ENCODE measurements at regions not wholly inside any gene's neighbourhood (a gene's known extent, or its start where the extent isn't known, plus 50 kb on each side); places are given as distances from the start of the nearest gene placed in this dataset.
"Not testable (repeated sequence)": the region's sequence is repeated elsewhere in the genome, so short reads cannot be mapped to it uniquely, and the experiment has no call there.

DNA sequence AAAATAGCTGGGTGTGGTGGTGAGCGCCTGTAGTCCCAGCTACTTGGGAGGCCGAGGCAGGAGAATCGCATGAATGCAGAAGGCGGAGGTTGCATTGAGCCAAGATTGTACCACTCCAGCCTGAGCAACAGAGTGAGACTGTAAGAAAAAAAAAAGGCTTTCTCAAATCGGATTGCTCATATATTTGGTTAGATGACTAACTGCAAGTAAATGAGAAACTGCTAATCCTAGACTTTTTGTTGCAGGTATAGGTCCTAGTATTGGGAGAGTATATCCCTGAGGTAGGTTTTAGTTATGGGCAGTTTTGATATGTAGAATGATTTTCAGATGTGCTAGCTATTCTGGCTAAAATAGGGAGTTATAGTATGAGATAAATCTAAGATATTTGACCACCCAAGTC lies 944.8 kb downstream of the DNAH5 start:
- DNase-seq: no peak

DNA sequence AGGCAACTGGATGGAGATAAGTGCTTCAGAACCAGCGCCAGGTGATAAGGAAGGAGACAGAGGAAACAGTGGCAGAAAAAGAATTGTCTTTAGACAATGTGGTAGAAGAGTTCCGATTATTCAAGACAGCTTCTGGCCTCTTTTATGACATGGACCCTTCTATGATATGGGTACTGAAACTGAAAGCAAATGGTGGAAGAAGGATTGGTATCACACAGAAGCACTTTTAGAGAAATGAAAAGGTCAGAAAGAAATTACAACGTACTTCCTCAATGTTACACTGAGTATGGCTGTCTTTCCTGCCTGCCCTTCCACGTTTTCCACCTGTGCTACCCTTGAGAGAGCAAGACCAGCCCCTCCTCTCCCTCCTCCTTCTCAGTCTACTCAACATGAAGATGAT lies 959.3 kb downstream of the DNAH5 start:
- DNase-seq: no peak

DNA sequence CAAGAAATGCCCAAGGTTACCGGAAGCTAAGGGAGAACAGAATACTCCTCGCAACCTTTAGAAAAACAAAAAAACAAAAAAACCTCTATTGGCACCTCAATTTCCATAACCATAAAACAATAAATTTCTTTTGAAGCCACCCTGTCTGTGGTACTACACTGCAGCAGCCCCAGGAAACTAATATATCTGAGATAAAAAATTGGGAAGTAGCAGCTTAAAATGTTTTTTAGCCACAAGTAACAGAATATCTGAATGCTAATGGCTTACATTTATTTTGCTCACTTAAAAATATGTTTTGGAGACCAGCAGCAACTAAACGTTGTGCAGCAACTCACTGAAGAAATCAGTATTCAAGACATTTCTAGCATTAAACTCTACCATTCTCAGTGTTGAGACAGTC lies 969.6 kb downstream of the DNAH5 start:
- no peak for DNase-seq

DNA sequence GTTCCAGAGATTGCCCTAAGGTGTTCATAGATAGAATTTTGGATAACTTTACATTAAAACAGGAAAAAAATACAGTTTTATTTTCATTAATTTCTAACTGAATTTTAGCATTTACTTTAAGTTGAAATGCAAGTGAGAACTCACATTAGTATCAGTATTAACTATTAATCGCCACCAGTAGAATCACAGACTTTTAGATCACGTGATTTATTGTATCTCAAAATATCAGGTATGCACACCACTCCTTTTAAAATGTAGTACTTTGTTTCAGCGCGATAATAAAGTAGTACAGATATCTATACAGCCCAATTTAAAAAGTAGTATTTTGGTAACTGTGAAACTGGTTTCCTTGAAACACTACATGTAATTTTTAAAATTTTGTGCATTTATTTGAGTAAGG lies 978.7 kb downstream of the DNAH5 start:
- no peak for DNase-seq

DNA sequence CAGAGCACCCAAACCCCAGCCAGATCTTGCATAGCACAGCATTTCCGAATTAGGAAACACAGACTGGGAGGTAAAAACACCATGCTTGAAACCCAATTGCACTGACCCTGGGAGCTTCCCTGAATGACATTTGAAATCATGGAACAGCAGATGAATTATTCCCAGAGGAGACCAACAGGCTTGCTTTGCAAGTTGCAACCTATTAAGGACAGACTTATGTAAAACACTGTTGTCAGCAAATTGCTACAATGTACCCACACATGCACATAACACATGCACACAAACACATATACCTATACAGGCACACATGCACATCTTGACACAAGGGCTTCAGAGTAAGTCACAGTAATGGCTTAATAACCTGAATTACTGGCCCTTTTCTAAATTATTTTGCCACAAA lies 984.8 kb downstream of the DNAH5 start:
- DNase-seq: no peak

DNA sequence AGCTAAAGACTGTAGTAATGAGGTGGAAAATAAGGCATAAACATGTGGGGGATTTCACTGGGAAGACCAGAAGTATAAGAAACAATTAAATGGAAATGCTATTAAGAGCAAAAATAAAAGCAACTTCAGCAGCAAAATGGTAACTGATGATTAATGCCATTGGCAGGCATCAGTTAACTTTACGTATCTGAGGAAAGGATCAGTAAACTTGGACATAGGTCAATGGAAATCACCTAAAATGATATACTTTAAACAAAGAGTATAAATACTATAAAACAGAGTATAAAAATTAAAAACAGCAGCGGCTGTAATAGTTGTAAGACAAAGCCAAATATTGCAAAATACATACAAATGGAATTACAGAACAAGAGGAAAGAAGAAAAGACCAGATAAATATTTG lies 992.1 kb downstream of the DNAH5 start:
- no peak for DNase-seq

DNA sequence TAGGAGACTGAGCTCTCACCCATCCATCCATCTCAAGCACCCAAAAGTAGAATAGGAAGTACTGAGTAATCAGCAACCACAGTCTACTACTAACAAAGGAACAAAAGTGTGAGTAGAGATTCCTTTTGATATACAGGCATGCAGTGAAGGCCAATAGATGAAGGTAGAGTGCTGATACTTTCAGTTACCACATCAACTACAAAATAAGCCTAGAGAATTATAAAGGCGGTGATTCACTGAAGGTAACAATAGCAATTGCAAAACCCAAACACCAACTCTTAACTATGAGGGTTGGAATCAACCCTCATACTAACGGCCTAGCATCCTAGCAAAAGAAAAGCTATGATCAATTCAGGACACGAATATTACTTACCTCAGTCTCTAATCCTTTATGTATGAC lies 992.6 kb downstream of the DNAH5 start:
- DNase-seq: no peak

DNA sequence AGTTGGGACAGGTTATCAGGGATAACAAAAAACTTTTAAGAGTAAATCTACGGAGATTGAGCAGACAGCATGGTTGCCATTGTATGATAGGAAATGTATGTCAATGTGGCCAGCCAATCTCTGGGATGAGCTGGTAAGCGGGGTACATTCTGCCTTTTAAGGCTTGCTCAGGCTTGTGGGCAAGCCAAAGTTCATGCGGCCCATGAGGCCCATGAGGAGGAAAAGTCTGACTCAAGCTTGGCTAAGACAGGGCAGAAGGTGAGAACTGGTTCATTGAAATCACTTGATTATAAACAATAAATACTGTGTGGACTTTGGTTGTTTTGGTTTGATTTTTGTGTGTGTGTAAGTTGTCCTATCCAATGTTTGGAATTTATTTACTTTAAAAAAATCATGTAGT lies 997.1 kb downstream of the DNAH5 start:
- DNase-seq: no peak

DNA sequence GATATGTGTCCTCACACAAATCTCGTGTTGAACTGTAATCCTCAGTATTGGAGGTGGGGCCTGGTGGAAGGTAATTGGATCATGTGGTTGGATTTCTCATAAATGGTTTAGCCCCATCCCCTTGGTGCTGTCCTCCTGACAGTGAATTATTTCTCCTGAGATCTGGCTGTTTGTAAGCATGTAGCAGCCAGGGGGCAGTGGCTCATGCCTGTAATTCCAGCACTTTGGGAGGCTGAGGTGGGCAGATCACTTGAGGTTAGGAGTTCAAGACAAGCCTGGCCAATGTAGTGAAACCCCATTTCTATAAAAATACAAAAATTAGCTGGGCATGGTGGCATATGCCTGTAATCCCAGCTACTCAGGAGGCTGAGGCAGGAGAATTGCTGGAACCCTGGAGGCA lies 999.0 kb downstream of the DNAH5 start:
- not testable (repeated sequence) for DNase-seq

DNA sequence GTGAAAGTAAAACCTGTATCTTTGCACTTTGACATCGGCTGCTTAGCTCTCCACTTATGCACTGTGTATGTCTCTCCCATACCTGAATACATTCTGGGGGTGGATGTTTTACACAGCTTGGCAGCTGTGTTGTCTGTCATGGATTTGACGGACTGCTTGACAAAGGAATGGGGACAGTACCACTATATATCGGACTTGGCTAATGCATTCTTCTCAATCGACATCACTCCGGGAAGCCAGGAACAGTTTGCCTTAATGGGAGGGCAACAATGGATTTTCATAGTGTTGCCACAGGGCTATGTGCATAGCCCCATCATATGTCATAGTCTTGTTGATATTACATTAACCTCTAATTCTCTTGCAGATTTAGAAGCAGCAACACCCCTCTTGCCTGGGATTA lies 1008.3 kb downstream of the DNAH5 start:
- no peak for DNase-seq

DNA sequence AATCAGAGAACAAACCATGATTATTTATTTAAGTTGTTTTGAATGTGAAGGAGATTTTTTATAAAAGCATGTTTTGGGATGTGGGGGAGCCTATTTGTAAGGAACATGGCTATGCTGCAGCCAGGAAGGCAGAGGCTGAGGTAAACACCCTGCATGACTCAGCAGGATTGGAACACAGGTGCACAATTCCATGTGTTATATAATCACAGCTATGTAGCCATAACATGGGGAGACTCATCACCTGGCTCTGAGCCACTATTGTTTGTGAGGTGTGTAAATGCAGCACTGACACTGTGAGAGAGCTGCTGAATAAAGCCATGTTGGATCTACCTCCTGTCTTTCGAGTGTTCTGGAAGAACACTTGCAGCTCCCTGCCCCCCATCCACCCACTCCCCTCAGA lies 1009.8 kb downstream of the DNAH5 start:
- no peak for DNase-seq

DNA sequence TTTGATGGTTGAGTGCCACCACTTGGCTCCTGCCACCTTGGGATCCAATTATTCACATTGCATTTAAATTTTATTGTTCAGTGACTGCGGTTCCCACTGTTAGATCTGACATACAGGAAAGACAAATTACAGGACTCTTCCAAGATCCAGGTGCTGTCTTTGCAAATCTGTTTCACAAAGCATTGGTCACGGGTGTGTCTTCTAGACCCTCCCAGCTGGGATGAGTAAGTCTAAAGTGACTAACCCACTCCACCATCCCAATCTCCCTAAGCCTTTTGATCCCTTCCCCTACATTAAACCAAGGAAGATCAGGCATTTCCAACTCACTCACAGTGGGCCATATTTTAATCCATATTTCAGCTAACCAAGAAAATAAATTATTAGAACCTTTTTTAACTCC lies 1016.3 kb upstream of the CTNND2 start:
- DNase-seq: no peak

DNA sequence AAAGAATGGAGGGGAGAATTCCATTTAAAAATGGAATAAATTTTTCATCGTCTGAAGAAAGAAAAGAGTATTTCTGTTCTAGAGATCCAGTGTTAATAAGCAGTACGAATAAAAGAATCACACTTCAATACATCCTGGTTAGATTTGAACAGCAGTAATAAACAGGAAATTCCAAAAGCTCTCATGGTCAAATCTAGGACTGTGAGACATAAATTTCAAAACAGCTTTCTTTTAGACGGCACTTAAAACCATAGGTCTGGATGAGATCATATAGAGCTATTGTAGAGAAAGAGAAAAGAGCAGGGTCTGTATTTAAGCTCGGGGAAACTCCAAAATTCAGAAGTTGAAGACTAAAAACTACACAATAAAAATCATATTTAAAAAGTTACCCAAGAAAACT lies 1006.9 kb upstream of the CTNND2 start:
- DNase-seq: no peak

DNA sequence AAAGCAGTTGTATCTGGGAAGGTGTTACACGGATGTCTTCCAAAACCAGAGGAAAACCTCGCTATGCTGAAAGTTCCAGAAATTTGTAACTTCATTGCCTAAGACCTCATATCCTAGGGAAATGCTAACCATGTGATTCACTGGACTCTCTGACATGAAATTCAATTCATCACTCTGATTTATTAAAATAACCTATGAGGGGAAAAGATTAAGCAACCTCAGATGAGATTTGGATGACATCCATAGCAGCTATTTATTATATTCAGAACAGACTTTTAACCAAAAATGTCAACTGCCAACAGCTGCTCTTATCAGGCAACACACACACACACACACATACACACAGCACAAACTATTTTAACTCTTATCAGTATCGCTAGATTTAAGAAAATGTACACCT lies 1006.4 kb upstream of the CTNND2 start:
- no peak for DNase-seq

DNA sequence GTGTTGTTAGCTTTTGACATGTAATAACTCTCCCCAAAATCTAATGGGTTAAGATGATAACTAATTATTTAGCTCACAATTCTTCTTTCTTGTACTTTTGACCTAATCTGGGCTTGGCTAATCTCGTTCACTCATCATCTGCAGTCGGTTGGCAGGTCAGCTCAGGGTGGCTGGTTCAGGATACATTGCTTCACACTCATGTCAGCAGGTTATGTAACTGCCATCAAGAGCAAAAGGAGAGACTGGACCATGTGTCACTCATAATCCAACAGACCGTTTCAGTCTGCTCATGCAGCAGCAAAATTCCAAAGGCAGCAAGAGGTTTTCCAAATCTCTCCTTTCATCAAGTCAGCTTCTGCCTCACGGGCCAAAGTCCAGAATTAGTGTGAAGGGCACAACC lies 998.4 kb upstream of the CTNND2 start:
- DNase-seq: no peak

DNA sequence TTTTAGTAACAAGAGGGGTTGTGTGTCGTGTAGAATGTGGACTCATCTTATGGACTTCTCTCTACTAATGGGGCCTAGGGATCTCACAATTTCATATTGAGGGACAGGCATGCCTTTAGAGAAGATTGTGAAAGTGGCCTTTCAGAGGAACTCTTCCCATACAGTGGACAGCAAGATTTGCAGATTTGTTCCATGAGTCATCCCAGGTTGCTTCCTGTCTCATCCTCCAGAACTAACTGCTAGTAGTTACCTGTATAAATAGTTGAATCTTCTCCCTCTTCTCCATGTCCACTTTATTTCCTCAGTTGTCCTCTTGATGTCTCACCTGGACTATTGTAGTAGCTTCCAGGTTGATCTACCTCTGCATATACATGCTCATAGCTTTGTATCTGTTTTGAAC lies 997.5 kb upstream of the CTNND2 start:
- DNase-seq: no peak

DNA sequence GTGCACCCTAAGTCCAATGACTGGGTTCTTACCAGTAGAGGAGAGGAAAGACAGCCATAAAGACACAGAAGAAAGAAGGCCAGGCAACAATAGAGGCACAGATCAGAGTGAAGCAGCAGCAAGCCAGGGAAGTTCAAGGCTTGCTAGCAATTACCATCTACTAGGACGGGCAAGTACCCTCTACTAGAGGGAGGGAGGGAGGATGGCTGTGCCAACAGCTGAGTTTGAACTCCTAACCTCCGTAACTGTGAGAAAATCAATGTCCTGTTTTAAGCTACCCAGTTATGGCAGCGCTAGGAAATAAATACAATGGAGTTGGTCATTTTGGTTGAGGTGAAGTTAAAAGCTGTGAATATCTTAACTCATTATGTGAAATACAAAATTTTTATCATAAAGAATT lies 991.8 kb upstream of the CTNND2 start:
- no peak for DNase-seq

DNA sequence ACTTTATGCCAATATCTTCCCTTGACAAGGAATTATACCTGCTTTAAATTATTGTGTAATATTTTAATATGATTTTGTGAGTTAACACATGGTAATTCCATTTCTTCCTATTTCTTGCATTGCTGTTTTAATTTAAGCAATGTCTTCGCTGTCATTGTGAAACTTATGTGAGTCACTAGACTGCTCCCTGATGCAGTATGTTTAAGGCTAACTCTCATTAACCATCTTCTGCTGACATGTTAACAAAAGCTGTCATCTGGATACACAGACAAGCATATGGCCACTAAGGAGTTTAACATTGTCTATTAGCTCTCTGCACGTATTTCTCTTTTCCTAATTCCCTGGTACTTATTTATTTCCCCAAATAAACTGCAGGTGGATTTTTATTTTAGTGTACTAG lies 980.8 kb upstream of the CTNND2 start:
- DNase-seq: no peak

DNA sequence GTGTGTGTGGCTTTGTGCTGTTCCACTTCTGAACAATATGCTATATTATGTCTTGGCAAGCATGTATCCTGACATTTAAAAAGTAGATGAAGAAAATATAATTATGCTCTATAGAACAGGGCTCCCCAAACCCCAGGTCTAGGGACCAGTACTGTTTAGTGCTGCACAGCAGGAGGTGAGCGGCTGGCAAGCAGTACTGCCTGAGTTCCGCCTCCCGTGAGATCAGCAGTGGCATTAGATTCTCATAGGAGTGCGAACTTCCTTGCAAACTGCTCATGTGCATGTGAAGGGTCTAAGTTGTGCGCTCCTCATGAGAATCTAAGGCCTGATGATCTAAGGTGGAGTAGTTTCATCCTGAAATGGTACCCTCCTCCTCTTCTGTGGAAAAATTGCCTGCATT lies 979.1 kb upstream of the CTNND2 start:
- DNase-seq: no peak

DNA sequence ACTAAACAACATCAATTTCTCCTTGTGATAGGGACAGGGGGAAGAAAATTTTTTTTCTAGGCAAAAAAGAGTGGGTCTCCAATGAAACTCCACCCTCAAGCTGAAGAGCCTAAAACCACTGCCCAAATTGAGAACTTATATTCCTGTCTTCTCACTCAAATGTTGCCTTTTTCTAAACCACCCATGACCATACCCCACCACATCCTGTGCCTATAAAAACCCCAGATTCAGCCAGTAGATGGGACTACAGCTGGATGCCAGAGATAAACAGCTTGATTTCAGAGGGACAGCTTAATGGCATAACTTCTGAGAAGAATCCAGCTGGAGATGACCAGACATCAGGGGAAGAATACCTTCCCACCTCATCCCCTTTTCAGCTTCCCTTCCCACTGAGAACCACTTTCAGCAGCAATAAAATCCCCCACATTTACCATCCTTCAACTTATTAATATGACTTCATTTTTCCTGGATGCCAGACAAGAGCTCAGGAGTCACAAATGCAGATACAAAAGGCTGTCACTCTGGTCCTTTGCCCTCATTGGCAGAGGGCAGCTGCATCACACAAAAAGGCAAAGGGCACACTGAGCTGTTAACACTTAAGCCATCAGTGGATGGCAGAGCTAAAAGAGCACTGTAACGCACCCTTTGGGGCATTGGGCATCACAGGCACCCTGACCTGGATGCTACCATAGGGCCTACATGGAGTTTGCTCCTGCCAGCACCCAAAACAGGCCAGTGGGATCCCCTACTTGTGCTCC lies 972.5 kb upstream of the CTNND2 start:
- no peak for DNase-seq

DNA sequence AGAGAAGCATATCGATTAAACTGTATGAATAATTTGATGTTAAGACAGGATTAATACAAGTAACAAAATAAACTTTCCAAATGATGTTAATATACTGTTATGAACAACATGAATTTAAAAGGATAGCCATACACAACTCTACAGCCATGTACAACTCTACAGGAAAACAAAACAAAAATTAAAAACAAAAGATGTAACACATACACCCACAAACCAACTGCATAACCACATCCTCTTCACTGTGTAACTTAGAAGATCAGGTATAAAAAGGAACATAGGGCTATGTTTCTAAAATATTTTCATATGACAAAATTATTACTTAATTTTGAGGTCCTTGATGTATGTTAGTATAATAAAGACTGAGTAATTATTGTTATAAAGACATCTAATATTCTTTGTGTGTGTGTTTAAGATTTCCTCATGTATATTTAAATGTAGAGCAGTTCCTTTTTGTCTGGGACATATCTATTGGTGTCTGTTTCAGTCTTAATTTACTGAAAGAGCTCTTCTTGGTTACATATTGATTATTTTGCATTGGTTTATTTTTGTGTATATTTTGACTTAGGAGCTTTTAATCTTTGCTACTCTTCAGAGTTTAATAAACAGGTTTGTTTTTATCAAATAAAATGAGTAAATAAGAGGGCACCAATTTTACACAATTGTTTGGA lies 966.8 kb upstream of the CTNND2 start:
- DNase-seq: no peak

DNA sequence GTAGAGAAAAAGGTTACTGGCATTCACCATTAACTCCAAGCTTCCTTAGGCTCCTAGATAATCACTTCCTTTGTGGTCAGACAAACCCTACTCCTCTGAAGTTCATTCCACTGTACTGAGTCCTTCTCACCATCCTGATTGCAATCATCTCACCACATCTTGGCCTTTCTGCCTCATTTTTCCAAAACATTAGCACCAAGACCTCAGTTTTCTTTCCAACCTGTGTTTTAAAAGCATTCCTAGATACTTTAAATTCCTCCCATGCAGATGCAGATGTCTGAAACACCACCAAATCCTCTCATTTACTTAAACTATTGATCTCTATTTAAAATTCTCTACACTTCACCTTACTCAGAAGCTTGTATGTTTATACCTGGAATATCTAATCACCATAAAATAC lies 961.3 kb upstream of the CTNND2 start:
- DNase-seq: no peak

DNA sequence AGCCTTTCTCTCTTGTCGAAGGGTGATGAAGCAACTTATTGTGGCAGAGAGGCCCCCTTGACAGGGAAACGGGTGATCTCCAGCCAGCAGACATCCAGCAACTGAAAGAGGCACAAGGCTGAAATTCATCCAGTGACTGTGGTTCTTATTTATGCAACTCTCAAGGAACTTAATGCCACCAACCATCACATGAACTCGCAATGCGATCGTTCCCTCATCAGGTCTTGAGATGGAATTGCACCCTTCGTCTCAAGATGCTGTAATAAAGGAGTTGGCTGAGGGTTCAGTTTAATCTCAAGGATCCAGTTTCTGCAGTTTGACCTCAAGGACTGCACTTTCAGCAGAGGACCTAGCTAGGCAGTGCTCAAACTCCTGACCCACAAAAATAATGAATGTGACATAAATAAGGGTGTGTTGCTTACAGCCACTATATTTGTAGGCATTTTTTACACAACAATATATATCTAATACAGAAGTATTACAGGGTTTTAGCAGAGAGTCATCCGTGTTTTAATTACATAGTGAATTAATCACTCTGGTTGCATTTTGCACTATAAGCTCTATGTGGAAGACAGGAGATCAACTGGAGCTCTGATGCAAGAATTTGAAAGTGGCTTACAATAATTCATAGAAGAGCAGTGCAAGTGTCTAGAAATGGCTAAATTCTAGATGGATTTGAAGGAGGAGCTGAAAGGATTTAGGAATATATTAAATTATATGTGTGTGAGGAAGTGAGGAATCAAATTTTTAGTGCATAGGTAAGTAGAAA lies 957.8 kb upstream of the CTNND2 start:
- no peak for DNase-seq

DNA sequence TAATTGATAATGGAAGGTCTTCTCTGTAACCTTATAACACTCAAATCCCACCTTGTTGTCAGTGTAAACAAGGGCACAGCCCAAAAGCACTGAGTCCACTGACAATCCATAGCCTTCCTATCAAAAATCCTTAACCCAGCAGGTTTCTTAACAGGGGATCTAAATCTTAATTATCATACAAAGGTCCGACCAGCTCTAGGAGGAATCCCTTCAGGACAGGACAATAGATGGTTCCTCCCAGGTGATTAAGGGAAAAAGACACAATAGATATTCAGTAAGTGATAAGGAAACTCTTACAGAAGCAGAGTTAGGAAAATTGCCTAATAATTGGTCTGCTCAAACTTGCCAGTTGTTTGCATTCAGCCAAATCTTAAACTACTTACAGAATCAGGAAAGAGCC lies 951.9 kb upstream of the CTNND2 start:
- DNase-seq: not testable (repeated sequence)
